B cell (primary cell): ENCODE measurements at regions not wholly inside any gene's neighbourhood (a gene's known extent, or its start where the extent isn't known, plus 50 kb on each side); places are given as distances from the start of the nearest gene placed in this dataset.

Source experiments
- ATAC-seq: fragments of 200-7000 bp; cut with Tn5 transposase; one replicate; pipeline ENCODE4 v1.10.0; 2021; ENCODE audit warnings: low read depth, mild to moderate bottlenecking, moderate number of reproducible peaks, moderate library complexity
- CTCF ChIA-PET: fragments of 350-600 bp; sonication (Branson Sonifier 250); formaldehyde crosslinking; loops from one replicate; lab custom pipeline; 2021; ENCODE audit warnings: antibody characterized with exemption, inconsistent platforms; lab: Charles Lee
- POLR2A ChIA-PET: fragments of 350-600 bp; sonication (Branson Sonifier 250); formaldehyde crosslinking; loops from one replicate; lab custom pipeline; 2021; ENCODE audit warnings: antibody characterized with exemption; lab: Charles Lee
- DNase-seq: peaks from one replicate; pipeline ENCODE4 v3.0.0; 2013
- H2AFZ ChIP-seq: 2 replicates; pipeline ENCODE4 v1.6.1; 2012; ENCODE audit warnings: mild to moderate bottlenecking, low read depth, low read length; ENCODE audit not compliant: insufficient read depth, poor library complexity, severe bottlenecking
- H3K27ac ChIP-seq, 2 donors: 1 replicate in 1 of 2; 2 replicates in 1 of 2; pipeline ENCODE4 v1.5.1; 2012 to 2013; ENCODE audit warnings: low read length in 2 of 2, mild to moderate bottlenecking in 2 of 2, moderate library complexity in 1 of 2
- H3K27me3 ChIP-seq, 4 experiments: fragments of 200-600 bp in 1 of 4; sonication (generic) in 1 of 4; replicated peaks in 1 of 4; 1 replicate in 2 of 4; 2 replicates in 2 of 4; pipeline versions ENCODE4 v1.6.1 to v1.7.0; 2013 to 2016; ENCODE audit warnings: low read length in 3 of 4, mild to moderate bottlenecking in 2 of 4, mixed read lengths in 1 of 4, moderate library complexity in 1 of 4; ENCODE audit not compliant: insufficient read depth in 4 of 4, control insufficient read depth in 3 of 4; ENCODE audit errors: control extremely low read depth in 1 of 4
- H3K36me3 ChIP-seq, 2 experiments: replicated peaks in 1 of 2; 1 replicate in 1 of 2; 2 replicates in 1 of 2; pipeline versions ENCODE4 v1.6.1 to v1.7.1; 2013; ENCODE audit warnings: low read length in 1 of 2; ENCODE audit not compliant: insufficient read depth in 2 of 2, control insufficient read depth in 1 of 2; ENCODE audit errors: control extremely low read depth in 1 of 2, extremely low read depth in 1 of 2
- H3K4me1 ChIP-seq, 2 donors: fragments of 200-600 bp in 1 of 2; sonication (generic) in 1 of 2; 1 replicate in 1 of 2; 2 replicates in 1 of 2; pipeline versions ENCODE4 v1.5.1 to v1.6.1; 2013 to 2017; ENCODE audit warnings: low read length in 2 of 2; ENCODE audit not compliant: control insufficient read depth in 2 of 2, insufficient read depth in 2 of 2
- H3K4me2 ChIP-seq: replicated peaks from 2 replicates; pipeline ENCODE3; 2012; ENCODE audit warnings: mild to moderate bottlenecking, low read depth, low read length; ENCODE audit not compliant: poor library complexity, severe bottlenecking
- H3K4me3 ChIP-seq, 5 experiments: fragments of 200-600 bp in 1 of 5; sonication (generic) in 1 of 5; 1 replicate in 3 of 5; 2 replicates in 2 of 5; pipeline versions ENCODE4 v1.5.1 to v1.7.0; 2011 to 2016; ENCODE audit warnings: low read length in 4 of 5, mild to moderate bottlenecking in 4 of 5, low read depth in 2 of 5, control low read depth in 1 of 5, moderate library complexity in 1 of 5; ENCODE audit not compliant: insufficient read depth in 1 of 5; ENCODE audit errors: control extremely low read depth in 1 of 5, extremely low read depth in 1 of 5
- H3K79me2 ChIP-seq: fragments of 200-600 bp; sonication (generic); one replicate; pipeline ENCODE4 v1.6.0; 2016; ENCODE audit warnings: low read length; ENCODE audit not compliant: control insufficient read depth, insufficient read depth
- H3K9ac ChIP-seq: fragments of 200-600 bp; sonication (generic); 2 replicates; pipeline ENCODE4 v1.6.1; 2017; ENCODE audit warnings: mild to moderate bottlenecking, low read length, moderate library complexity
- H3K9me3 ChIP-seq, 3 donors: one replicate each; pipeline versions ENCODE4 v1.6.1 to v1.7.1; 2013; ENCODE audit warnings: low read length in 2 of 3; ENCODE audit not compliant: control insufficient read depth in 2 of 3, insufficient read depth in 1 of 3; ENCODE audit errors: control extremely low read depth in 1 of 3
- H4K20me1 ChIP-seq: 2 replicates; pipeline ENCODE4 v1.6.0; 2012; ENCODE audit warnings: mild to moderate bottlenecking, low read length; ENCODE audit not compliant: insufficient read depth, control insufficient read depth, poor library complexity, severe bottlenecking
- H3K27ac Mint-ChIP-seq: one replicate; pipeline ENCODE4 v1.8.0; 2021; ENCODE audit warnings: mixed read lengths
- H3K27me3 Mint-ChIP-seq: one replicate; pipeline ENCODE4 v1.8.0; 2021; ENCODE audit warnings: mixed read lengths
- H3K4me1 Mint-ChIP-seq: one replicate; pipeline ENCODE4 v1.8.0; 2021; ENCODE audit warnings: mixed read lengths
- H3K4me3 Mint-ChIP-seq: one replicate; pipeline ENCODE4 v1.8.0; 2021; ENCODE audit warnings: mixed read lengths
- H3K9me3 Mint-ChIP-seq: one replicate; pipeline ENCODE4 v1.8.0; 2022; ENCODE audit warnings: mixed read lengths; ENCODE audit not compliant: insufficient read depth
- EZH2 ChIP-seq: IDR thresholded peaks from 2 replicates; pipeline ENCODE4 v1.6.1; 2012; ENCODE audit warnings: borderline replicate concordance, low read depth, mild to moderate bottlenecking, moderate library complexity, low read length; ENCODE audit not compliant: insufficient read depth, poor library complexity, severe bottlenecking
- WGBS: methylation state at CpG from one replicate; pipeline ENCODE4 v1.1.5; 2013; ENCODE audit warnings: missing lambda C conversion rate; ENCODE audit not compliant: insufficient coverage; 5-methylcytosine and 5-hydroxymethylcytosine counted together
- intact Hi-C: fragments of 100-400 bp; cut with micrococcal nuclease; formaldehyde crosslinking; loops from one replicate; pipeline ENCODE4 v1.10.0; 2022
- TF ChIP-seq, protein P1 (sequence below): fragments of 200-600 bp; IDR thresholded peaks from one replicate; pipeline ENCODE4 v1.8.0; 2022; ENCODE audit warnings: antibody characterized with exemption, mild to moderate bottlenecking

DNA sequence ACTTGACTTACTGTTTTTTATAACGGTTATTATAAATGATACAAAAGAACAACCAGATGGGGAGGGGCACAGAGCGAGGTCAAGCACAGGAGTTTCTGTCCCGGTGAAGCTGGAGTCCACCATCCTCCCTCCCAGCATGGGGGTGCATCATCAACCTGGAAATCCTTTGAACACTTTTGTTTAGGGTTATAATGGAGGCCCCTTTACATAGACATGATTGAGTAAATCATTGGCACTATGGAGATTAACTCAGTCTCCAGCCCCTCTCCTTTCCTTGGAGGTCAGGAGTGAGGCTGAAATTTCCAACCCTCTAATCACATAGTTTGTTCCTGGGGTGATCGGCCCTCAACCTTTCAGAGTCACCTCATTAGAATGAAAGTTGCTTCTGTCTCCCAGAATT, 71.8 kb upstream of the ANKEF1 start:
- Mint-ChIP-seq H3K27me3 (peaks cover 21% of the 10 kb centered on the region), H3K4me1 (no peaks in the 10 kb centered on the region), H3K4me3 (no peak overlapping the region), H3K27ac (no peak overlapping the region), H3K9me3 (no peaks in the 10 kb centered on the region)
- H4K20me1 ChIP-seq = no peaks in the 10 kb centered on the region
- H2AFZ ChIP-seq = no peak overlapping the region
- ChIA-PET CTCF (no interaction called here), POLR2A (no interaction called here)
- H3K79me2 ChIP-seq = no peaks in the 10 kb centered on the region
- TF ChIP-seq EZH2 = no peak
- TF ChIP-seq, protein P1, sequence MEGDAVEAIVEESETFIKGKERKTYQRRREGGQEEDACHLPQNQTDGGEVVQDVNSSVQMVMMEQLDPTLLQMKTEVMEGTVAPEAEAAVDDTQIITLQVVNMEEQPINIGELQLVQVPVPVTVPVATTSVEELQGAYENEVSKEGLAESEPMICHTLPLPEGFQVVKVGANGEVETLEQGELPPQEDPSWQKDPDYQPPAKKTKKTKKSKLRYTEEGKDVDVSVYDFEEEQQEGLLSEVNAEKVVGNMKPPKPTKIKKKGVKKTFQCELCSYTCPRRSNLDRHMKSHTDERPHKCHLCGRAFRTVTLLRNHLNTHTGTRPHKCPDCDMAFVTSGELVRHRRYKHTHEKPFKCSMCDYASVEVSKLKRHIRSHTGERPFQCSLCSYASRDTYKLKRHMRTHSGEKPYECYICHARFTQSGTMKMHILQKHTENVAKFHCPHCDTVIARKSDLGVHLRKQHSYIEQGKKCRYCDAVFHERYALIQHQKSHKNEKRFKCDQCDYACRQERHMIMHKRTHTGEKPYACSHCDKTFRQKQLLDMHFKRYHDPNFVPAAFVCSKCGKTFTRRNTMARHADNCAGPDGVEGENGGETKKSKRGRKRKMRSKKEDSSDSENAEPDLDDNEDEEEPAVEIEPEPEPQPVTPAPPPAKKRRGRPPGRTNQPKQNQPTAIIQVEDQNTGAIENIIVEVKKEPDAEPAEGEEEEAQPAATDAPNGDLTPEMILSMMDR = no peak
- no peak overlapping the region for H3K4me3 ChIP-seq
- no peak overlapping the region for H3K27ac ChIP-seq
- H3K9me3 ChIP-seq = no peaks in the 10 kb centered on the region
- ATAC-seq (no peak), DNase-seq (no peak)
- peaks cover 0 to 2% (median 1%) of the 10 kb centered on the region in 4 experiments for H3K27me3 ChIP-seq
- no peak overlapping the region for H3K9ac ChIP-seq
- no peaks in the 10 kb centered on the region for H3K4me1 ChIP-seq
- no peak overlapping the region for H3K4me2 ChIP-seq
- no CpG with 5 or more reads among the region's 4 CpGs for WGBS
- H3K36me3 ChIP-seq = no peaks in the 10 kb centered on the region
- intact Hi-C loops = no loop called here

DNA sequence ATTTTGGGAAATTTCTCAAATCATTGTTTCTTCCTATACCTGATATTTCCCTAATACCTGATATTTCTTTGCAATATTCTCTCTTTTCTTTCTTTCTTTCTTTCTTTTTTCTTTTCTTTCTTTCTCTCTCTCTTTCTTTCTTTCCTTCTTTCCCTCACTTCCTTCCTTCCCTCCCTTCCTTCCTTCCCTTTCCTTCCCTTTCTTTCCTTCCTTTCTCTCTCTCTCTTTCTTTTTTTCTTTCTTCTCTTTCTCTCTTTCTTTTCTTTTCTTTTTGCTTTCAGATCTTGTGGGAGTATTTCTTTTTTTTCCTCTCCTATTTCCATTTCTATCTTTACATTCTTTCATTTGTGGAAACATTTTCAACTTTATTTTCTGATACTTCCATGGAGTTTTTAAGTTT, 76.1 kb upstream of the ANKEF1 start:
- intact Hi-C loops = no loop called here
- no peaks in the 10 kb centered on the region for H3K9me3 Mint-ChIP-seq
- Histone ChIP-seq H3K27me3 (peaks cover 0 to 2% (median 0%) of the 10 kb centered on the region in 4 experiments), H2AFZ (no peak overlapping the region), H3K9me3 (no peaks in the 10 kb centered on the region), H4K20me1 (no peaks in the 10 kb centered on the region), H3K4me3 (no peak overlapping the region), H3K9ac (no peak overlapping the region), H3K4me1 (no peaks in the 10 kb centered on the region), H3K79me2 (no peaks in the 10 kb centered on the region), H3K27ac (no peak overlapping the region), H3K4me2 (no peak overlapping the region), H3K36me3 (no peaks in the 10 kb centered on the region)
- no peak for TF ChIP-seq EZH2
- TF ChIP-seq, protein P1 = peak; percentile 20
- no peak overlapping the region for H3K27ac Mint-ChIP-seq
- CTCF ChIA-PET = interaction anchor here (1.5 kb wide), 1 partner anchor 133 kb away, joined by 3 read pairs; no protein-coding TSS in a partner anchor
- POLR2A ChIA-PET = no interaction called here
- no peak for ATAC-seq
- H3K4me1 Mint-ChIP-seq = no peaks in the 10 kb centered on the region
- H3K27me3 Mint-ChIP-seq = peaks cover 21% of the 10 kb centered on the region
- no peak for DNase-seq
- no peak overlapping the region for H3K4me3 Mint-ChIP-seq
